Activated naive CD8-positive, alpha-beta T cell (primary cell): ENCODE measurements at regions not wholly inside any gene's neighbourhood (a gene's known extent, or its start where the extent isn't known, plus 50 kb on each side); places are given as distances from the start of the nearest gene placed in this dataset.

Experiments
- H3K27ac Mint-ChIP-seq: one replicate; pipeline ENCODE4 v1.8.0; 2021; ENCODE audit warnings: mixed read lengths
- H3K27me3 Mint-ChIP-seq: one replicate; pipeline ENCODE4 v1.8.0; 2021; ENCODE audit warnings: mixed read lengths
- H3K36me3 Mint-ChIP-seq: one replicate; pipeline ENCODE4 v1.8.0; 2021; ENCODE audit warnings: mixed read lengths
- H3K4me1 Mint-ChIP-seq: one replicate; pipeline ENCODE4 v1.8.0; 2021; ENCODE audit warnings: low read depth, mixed read lengths
- H3K4me3 Mint-ChIP-seq: one replicate; pipeline ENCODE4 v1.8.0; 2021; ENCODE audit warnings: mild to moderate bottlenecking, mixed read lengths
- H3K9me3 Mint-ChIP-seq: one replicate; pipeline ENCODE4 v1.8.0; 2021; ENCODE audit warnings: low read depth, mixed read lengths

- no peaks in the 10 kb centered on the region for H3K9me3 Mint-ChIP-seq
- peaks cover 18% of the 10 kb centered on the region for H3K36me3 Mint-ChIP-seq
- H3K4me3 Mint-ChIP-seq: no peak overlapping the region
- H3K4me1 Mint-ChIP-seq: peaks cover 63% of the 10 kb centered on the region
- no peaks in the 10 kb centered on the region for H3K27me3 Mint-ChIP-seq
- no peak overlapping the region for H3K27ac Mint-ChIP-seq
These were observed 199.4 kb downstream of the KLF12 start for GRCh38 chr13:73934771-73935170.

- no peak overlapping the region for H3K4me3 Mint-ChIP-seq
- H3K4me1 Mint-ChIP-seq: peaks cover 63% of the 10 kb centered on the region
- no peaks in the 10 kb centered on the region for H3K27me3 Mint-ChIP-seq
- peaks cover 20% of the 10 kb centered on the region for H3K36me3 Mint-ChIP-seq
- no peaks in the 10 kb centered on the region for H3K9me3 Mint-ChIP-seq
- H3K27ac Mint-ChIP-seq: peak overlapping the region; percentile 3
These were observed 200.0 kb downstream of the KLF12 start for GRCh38 chr13:73934215-73934641.

- no peaks in the 10 kb centered on the region for H3K27me3 Mint-ChIP-seq
- no peaks in the 10 kb centered on the region for H3K9me3 Mint-ChIP-seq
- peaks cover 64% of the 10 kb centered on the region for H3K4me1 Mint-ChIP-seq
- H3K36me3 Mint-ChIP-seq: peaks cover 20% of the 10 kb centered on the region
- peak overlapping the region; percentile 3 for H3K27ac Mint-ChIP-seq
- H3K4me3 Mint-ChIP-seq: no peak overlapping the region
These were observed 200.4 kb downstream of the KLF12 start for GRCh38 chr13:73933795-73934194.

- H3K36me3 Mint-ChIP-seq: peaks cover 20% of the 10 kb centered on the region
- peaks cover 60% of the 10 kb centered on the region for H3K4me1 Mint-ChIP-seq
- H3K27me3 Mint-ChIP-seq: no peaks in the 10 kb centered on the region
- no peaks in the 10 kb centered on the region for H3K9me3 Mint-ChIP-seq
- peak overlapping the region; percentile 91 for H3K27ac Mint-ChIP-seq
- peak overlapping the region; percentile 48 for H3K4me3 Mint-ChIP-seq
These were observed 202.1 kb downstream of the KLF12 start for GRCh38 chr13:73932091-73932490.

GRCh38 chr13:73929287-73929932 lies 204.8 kb downstream of the KLF12 start:
- no peak overlapping the region for H3K4me3 Mint-ChIP-seq
- H3K27me3 Mint-ChIP-seq: no peaks in the 10 kb centered on the region
- H3K4me1 Mint-ChIP-seq: peaks cover 64% of the 10 kb centered on the region
- peaks cover 18% of the 10 kb centered on the region for H3K36me3 Mint-ChIP-seq
- H3K9me3 Mint-ChIP-seq: no peaks in the 10 kb centered on the region
- no peak overlapping the region for H3K27ac Mint-ChIP-seq

GRCh38 chr13:73924607-73925006 lies 209.6 kb downstream of the KLF12 start:
- no peaks in the 10 kb centered on the region for H3K9me3 Mint-ChIP-seq
- H3K4me1 Mint-ChIP-seq: peaks cover 71% of the 10 kb centered on the region
- H3K27me3 Mint-ChIP-seq: no peaks in the 10 kb centered on the region
- H3K27ac Mint-ChIP-seq: peak overlapping the region; percentile 6
- H3K36me3 Mint-ChIP-seq: peaks cover 7% of the 10 kb centered on the region
- H3K4me3 Mint-ChIP-seq: peak overlapping the region; percentile 44

- Mint-ChIP-seq H3K27me3 (no peaks in the 10 kb centered on the region), H3K4me3 (peak overlapping the region; percentile 48), H3K9me3 (no peaks in the 10 kb centered on the region), H3K36me3 (peaks cover 7% of the 10 kb centered on the region), H3K27ac (peak overlapping the region; percentile 64), H3K4me1 (peaks cover 76% of the 10 kb centered on the region)
These were observed 211.5 kb downstream of the KLF12 start for GRCh38 chr13:73922493-73923393.

- H3K27ac Mint-ChIP-seq: no peak overlapping the region
- H3K27me3 Mint-ChIP-seq: no peaks in the 10 kb centered on the region
- no peak overlapping the region for H3K4me3 Mint-ChIP-seq
- H3K4me1 Mint-ChIP-seq: peaks cover 68% of the 10 kb centered on the region
- no peaks in the 10 kb centered on the region for H3K9me3 Mint-ChIP-seq
- peaks cover 2% of the 10 kb centered on the region for H3K36me3 Mint-ChIP-seq
These were observed 215.5 kb downstream of the KLF12 start for GRCh38 chr13:73918691-73919090.

GRCh38 chr13:73913751-73914518 lies 220.3 kb downstream of the KLF12 start:
- H3K4me3 Mint-ChIP-seq: no peak overlapping the region
- H3K27me3 Mint-ChIP-seq: no peaks in the 10 kb centered on the region
- H3K9me3 Mint-ChIP-seq: no peaks in the 10 kb centered on the region
- H3K36me3 Mint-ChIP-seq: peaks cover 9% of the 10 kb centered on the region
- H3K4me1 Mint-ChIP-seq: peaks cover 47% of the 10 kb centered on the region
- peak overlapping the region; percentile 37 for H3K27ac Mint-ChIP-seq

GRCh38 chr13:73913079-73913740 lies 221.0 kb downstream of the KLF12 start:
- Mint-ChIP-seq H3K27ac (peak overlapping the region; percentile 70), H3K36me3 (peaks cover 12% of the 10 kb centered on the region), H3K4me3 (no peak overlapping the region), H3K4me1 (peaks cover 43% of the 10 kb centered on the region), H3K27me3 (no peaks in the 10 kb centered on the region), H3K9me3 (no peaks in the 10 kb centered on the region)

- Mint-ChIP-seq H3K4me1 (peaks cover 33% of the 10 kb centered on the region), H3K27ac (no peak overlapping the region), H3K4me3 (no peak overlapping the region), H3K9me3 (no peaks in the 10 kb centered on the region), H3K27me3 (no peaks in the 10 kb centered on the region), H3K36me3 (peaks cover 12% of the 10 kb centered on the region)
These were observed 222.8 kb downstream of the KLF12 start for GRCh38 chr13:73911361-73911760.

GRCh38 chr13:73910733-73911132 lies 223.5 kb downstream of the KLF12 start:
- H3K36me3 Mint-ChIP-seq: peaks cover 12% of the 10 kb centered on the region
- no peak overlapping the region for H3K27ac Mint-ChIP-seq
- no peaks in the 10 kb centered on the region for H3K9me3 Mint-ChIP-seq
- H3K4me3 Mint-ChIP-seq: no peak overlapping the region
- peaks cover 31% of the 10 kb centered on the region for H3K4me1 Mint-ChIP-seq
- no peaks in the 10 kb centered on the region for H3K27me3 Mint-ChIP-seq

- Mint-ChIP-seq H3K9me3 (no peaks in the 10 kb centered on the region), H3K4me3 (no peak overlapping the region), H3K27me3 (no peaks in the 10 kb centered on the region), H3K36me3 (peaks cover 14% of the 10 kb centered on the region), H3K27ac (no peak overlapping the region), H3K4me1 (peaks cover 24% of the 10 kb centered on the region)
These were observed 225.4 kb downstream of the KLF12 start for GRCh38 chr13:73908809-73909208.

- Mint-ChIP-seq H3K27ac (no peak overlapping the region), H3K36me3 (peaks cover 19% of the 10 kb centered on the region), H3K27me3 (no peaks in the 10 kb centered on the region), H3K9me3 (no peaks in the 10 kb centered on the region), H3K4me3 (no peak overlapping the region), H3K4me1 (peaks cover 30% of the 10 kb centered on the region)
These were observed 229.6 kb downstream of the KLF12 start for GRCh38 chr13:73904625-73905024.
